GM19438 (cell line): ENCODE measurements at regions not wholly inside any gene's neighbourhood (a gene's known extent, or its start where the extent isn't known, plus 50 kb on each side); places are given as distances from the start of the nearest gene placed in this dataset.

Experiments
- ATAC-seq: cut with Tn5 transposase; IDR thresholded peaks from one replicate; pipeline ENCODE4 v1.9.1; 2021; ENCODE audit warnings: low read depth; ENCODE audit not compliant: unreplicated experiment

GRCh38 chr16:62205459-62205858 is 169.2 kb upstream of the CDH8 start:
- ATAC-seq = no peak

- no peak for ATAC-seq
These were observed 165.7 kb upstream of the CDH8 start for GRCh38 chr16:62201911-62202310.

- no peak for ATAC-seq
These were observed 158.6 kb upstream of the CDH8 start for GRCh38 chr16:62194828-62195227.

- ATAC-seq = no peak
These were observed 154.2 kb upstream of the CDH8 start for GRCh38 chr16:62190426-62190825.

- ATAC-seq = no peak
These were observed 141.3 kb upstream of the CDH8 start for GRCh38 chr16:62177351-62178203.

GRCh38 chr16:62170642-62171041 is 134.4 kb upstream of the CDH8 start:
- ATAC-seq = no peak

GRCh38 chr16:62167551-62167950 is 131.3 kb upstream of the CDH8 start:
- ATAC-seq = no peak

- no peak for ATAC-seq
These were observed 121.3 kb upstream of the CDH8 start for GRCh38 chr16:62157544-62157943.

GRCh38 chr16:62156971-62157370 is 120.7 kb upstream of the CDH8 start:
- ATAC-seq = no peak

GRCh38 chr16:62149631-62150030 is 113.4 kb upstream of the CDH8 start:
- ATAC-seq = no peak

GRCh38 chr16:62137996-62138395 is 101.8 kb upstream of the CDH8 start:
- no peak for ATAC-seq

GRCh38 chr16:62135911-62136310 is 99.7 kb upstream of the CDH8 start:
- ATAC-seq = no peak

GRCh38 chr16:62135446-62135845 is 99.2 kb upstream of the CDH8 start:
- ATAC-seq = no peak

- ATAC-seq = no peak
These were observed 93.9 kb upstream of the CDH8 start for GRCh38 chr16:62130101-62130500.

GRCh38 chr16:62105244-62105643 is 69.0 kb upstream of the CDH8 start:
- no peak for ATAC-seq

GRCh38 chr16:62102588-62102987 is 66.3 kb upstream of the CDH8 start:
- ATAC-seq = no peak

- ATAC-seq = no peak
These were observed 64.4 kb upstream of the CDH8 start for GRCh38 chr16:62100651-62101050.

- no peak for ATAC-seq
These were observed 53.5 kb upstream of the CDH8 start for GRCh38 chr16:62089715-62090114.

GRCh38 chr16:62088731-62089410 is 52.6 kb upstream of the CDH8 start:
- ATAC-seq = no peak
